ENCODE measurements at regions not wholly inside any gene's neighbourhood (a gene's known extent, or its start where the extent isn't known, plus 50 kb on each side); places are given as distances from the start of the nearest gene placed in this dataset.
A peak's percentile ranks its signal among the peaks of the same experiment; 100 is the strongest.

- Mint-ChIP-seq H3K9me3 (peaks cover 0 to 3% (median 0%) of the 10 kb centered on the region in 11 donors), H3K4me3 (no peak overlapping the region), H3K36me3 (no peaks in the 10 kb centered on the region), H3K27me3 (peaks cover 0 to 36% (median 0%) of the 10 kb centered on the region in 5 donors), H3K4me1 (peaks cover 0 to 7% (median 0%) of the 10 kb centered on the region in 7 donors), H3K27ac (no peak overlapping the region)
- ChIA-PET POLR2A (interaction anchor here (0.6 kb wide), 1 partner anchor 34 kb away, joined by 3 read pairs; no protein-coding TSS in a partner anchor), CTCF (no interaction called here)
- DNase-seq = no peak
- no peak for ATAC-seq
- Histone ChIP-seq H3K4me1 (ENCODE audit: control insufficient read depth in 2 of 2, insufficient read depth in 2 of 2, low read length in 2 of 2) (no peaks in the 10 kb centered on the region), H3K4me3 (ENCODE audit: low read length) (no peak overlapping the region), H3K9me3 (ENCODE audit: control insufficient read depth in 2 of 3, low read length in 3 of 3) (no peaks in the 10 kb centered on the region), H3K27ac (ENCODE audit: low read depth, low read length) (no peak overlapping the region), H3K36me3 (ENCODE audit: control insufficient read depth in 2 of 3, insufficient read depth in 3 of 3, low read length in 3 of 3) (peaks cover 0 to 3% (median 0%) of the 10 kb centered on the region in 3 experiments), H3K27me3 (ENCODE audit: control insufficient read depth in 2 of 2, insufficient read depth in 2 of 2, low read length in 2 of 2) (no peaks in the 10 kb centered on the region)
- intact Hi-C loops (cut with micrococcal nuclease) = no loop called here
Measured at GRCh38 chr13:50195045-50195444, 179.8 kb downstream of the KCNRG start.

DNA sequence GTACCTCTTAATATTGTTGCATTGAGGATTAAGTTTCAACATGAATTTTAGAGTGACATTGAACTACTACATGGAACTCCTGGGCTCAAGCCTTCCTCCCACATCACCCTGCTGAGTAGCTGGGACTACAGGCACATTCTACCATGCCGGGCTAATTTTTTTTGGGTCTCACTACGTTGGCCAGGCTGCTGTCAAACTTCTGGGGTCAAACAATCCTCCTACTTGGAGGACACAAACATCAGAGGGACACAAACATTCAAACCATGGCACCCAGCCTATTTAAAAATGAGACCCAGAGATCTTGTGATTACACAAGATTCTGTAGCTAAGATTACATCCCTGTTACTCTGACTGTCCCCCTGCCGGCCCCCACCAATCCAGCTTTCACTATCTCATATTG lies 180.9 kb downstream of the KCNRG start:
- Mint-ChIP-seq H3K27ac (no peak overlapping the region), H3K36me3 (no peaks in the 10 kb centered on the region), H3K27me3 (peaks cover 0 to 30% (median 0%) of the 10 kb centered on the region in 5 donors), H3K9me3 (peaks cover 0 to 3% (median 0%) of the 10 kb centered on the region in 11 donors), H3K4me3 (no peak overlapping the region), H3K4me1 (peaks cover 0 to 7% (median 0%) of the 10 kb centered on the region in 7 donors)
- no peak for ATAC-seq
- POLR2A ChIA-PET = no interaction called here
- CTCF ChIA-PET = no interaction called here
- Histone ChIP-seq H3K27ac (ENCODE audit: low read depth, low read length) (no peak overlapping the region), H3K4me1 (ENCODE audit: control insufficient read depth in 2 of 2, insufficient read depth in 2 of 2, low read length in 2 of 2) (no peaks in the 10 kb centered on the region), H3K9me3 (ENCODE audit: control insufficient read depth in 2 of 3, low read length in 3 of 3) (no peaks in the 10 kb centered on the region), H3K27me3 (ENCODE audit: control insufficient read depth in 2 of 2, insufficient read depth in 2 of 2, low read length in 2 of 2) (no peaks in the 10 kb centered on the region), H3K36me3 (ENCODE audit: control insufficient read depth in 2 of 3, insufficient read depth in 3 of 3, low read length in 3 of 3) (peaks cover 0 to 3% (median 0%) of the 10 kb centered on the region in 3 experiments), H3K4me3 (ENCODE audit: low read length) (no peak overlapping the region)
- no peak for DNase-seq
- intact Hi-C loops (cut with micrococcal nuclease) = no loop called here

GRCh38 chr13:50197705-50198104 lies 182.5 kb downstream of the KCNRG start:
- Mint-ChIP-seq H3K4me3 (no peak overlapping the region), H3K36me3 (no peaks in the 10 kb centered on the region), H3K9me3 (peaks cover 0 to 3% (median 0%) of the 10 kb centered on the region in 11 donors), H3K27me3 (peaks cover 0 to 20% (median 0%) of the 10 kb centered on the region in 5 donors), H3K27ac (no peak overlapping the region), H3K4me1 (peaks cover 0 to 7% (median 0%) of the 10 kb centered on the region in 7 donors)
- Histone ChIP-seq H3K9me3 (ENCODE audit: control insufficient read depth in 2 of 3, low read length in 3 of 3) (no peaks in the 10 kb centered on the region), H3K4me3 (ENCODE audit: low read length) (no peak overlapping the region), H3K27me3 (ENCODE audit: control insufficient read depth in 2 of 2, insufficient read depth in 2 of 2, low read length in 2 of 2) (no peaks in the 10 kb centered on the region), H3K4me1 (ENCODE audit: control insufficient read depth in 2 of 2, insufficient read depth in 2 of 2, low read length in 2 of 2) (no peaks in the 10 kb centered on the region), H3K27ac (ENCODE audit: low read depth, low read length) (no peak overlapping the region), H3K36me3 (ENCODE audit: control insufficient read depth in 2 of 3, insufficient read depth in 3 of 3, low read length in 3 of 3) (peaks cover 0 to 3% (median 0%) of the 10 kb centered on the region in 3 experiments)
- intact Hi-C loops (cut with micrococcal nuclease) = no loop called here
- DNase-seq (no peak), ATAC-seq (no peak)
- ChIA-PET CTCF (interaction anchor here (0.5 kb wide), 1 partner anchor 115 kb away, joined by 6 read pairs; no protein-coding TSS in a partner anchor), POLR2A (no interaction called here)

DNA sequence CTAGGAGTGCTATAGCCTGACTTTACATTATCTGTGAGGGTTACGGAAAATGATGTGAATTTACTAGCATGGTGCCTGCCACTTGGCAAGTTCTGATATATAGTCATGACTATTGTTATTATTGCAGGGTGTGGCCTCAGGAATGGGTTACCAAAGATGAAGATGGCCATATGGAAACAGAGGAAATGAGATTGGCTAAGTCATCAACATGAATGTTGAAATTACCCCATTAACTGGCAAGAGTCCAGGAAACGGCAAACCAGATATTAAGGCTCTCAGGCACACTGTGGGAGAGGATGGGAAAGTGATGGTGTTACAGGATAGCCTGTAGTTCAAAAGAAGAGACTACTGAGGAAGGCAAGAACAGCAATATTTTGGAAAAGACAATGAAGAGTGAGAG lies 183.3 kb downstream of the KCNRG start:
- no peaks in the 10 kb centered on the region for H3K9me3 ChIP-seq (ENCODE audit: control insufficient read depth in 2 of 3, low read length in 3 of 3)
- no peak overlapping the region for H3K4me3 ChIP-seq (ENCODE audit: low read length)
- Mint-ChIP-seq H3K36me3 (no peaks in the 10 kb centered on the region), H3K9me3 (peaks cover 0 to 3% (median 0%) of the 10 kb centered on the region in 11 donors), H3K27me3 (peaks cover 0 to 23% (median 0%) of the 10 kb centered on the region in 5 donors), H3K4me3 (no peak overlapping the region), H3K27ac (no peak overlapping the region), H3K4me1 (peaks cover 0 to 7% (median 0%) of the 10 kb centered on the region in 7 donors)
- peaks cover 0 to 3% (median 0%) of the 10 kb centered on the region in 3 experiments for H3K36me3 ChIP-seq (ENCODE audit: control insufficient read depth in 2 of 3, insufficient read depth in 3 of 3, low read length in 3 of 3)
- no peaks in the 10 kb centered on the region for H3K4me1 ChIP-seq (ENCODE audit: control insufficient read depth in 2 of 2, insufficient read depth in 2 of 2, low read length in 2 of 2)
- intact Hi-C loops (cut with micrococcal nuclease) = no loop called here
- DNase-seq (no peak), ATAC-seq (peak; percentile 46)
- H3K27me3 ChIP-seq (ENCODE audit: control insufficient read depth in 2 of 2, insufficient read depth in 2 of 2, low read length in 2 of 2) = no peaks in the 10 kb centered on the region
- H3K27ac ChIP-seq (ENCODE audit: low read depth, low read length) = no peak overlapping the region
- POLR2A ChIA-PET = interaction anchor here (0.6 kb wide), 1 partner anchor 200 kb away, joined by 4 read pairs; no protein-coding TSS in a partner anchor
- CTCF ChIA-PET = no interaction called here

- Mint-ChIP-seq H3K27ac (no peak overlapping the region), H3K27me3 (peaks cover 0 to 21% (median 0%) of the 10 kb centered on the region in 5 donors), H3K9me3 (peaks cover 0 to 2% (median 0%) of the 10 kb centered on the region in 11 donors), H3K36me3 (no peaks in the 10 kb centered on the region), H3K4me3 (no peak overlapping the region), H3K4me1 (peaks cover 0 to 5% (median 0%) of the 10 kb centered on the region in 7 donors)
- no peak overlapping the region for H3K27ac ChIP-seq (ENCODE audit: low read depth, low read length)
- POLR2A ChIA-PET = interaction anchor here (0.7 kb wide), 1 partner anchor 224 kb away, joined by 3 read pairs; no protein-coding TSS in a partner anchor
- intact Hi-C loops (cut with micrococcal nuclease) = no loop called here
- CTCF ChIA-PET = no interaction called here
- peaks cover 0 to 3% (median 0%) of the 10 kb centered on the region in 3 experiments for H3K36me3 ChIP-seq (ENCODE audit: control insufficient read depth in 2 of 3, insufficient read depth in 3 of 3, low read length in 3 of 3)
- DNase-seq (no peak), ATAC-seq (no peak)
- H3K4me3 ChIP-seq (ENCODE audit: low read length) = no peak overlapping the region
- no peaks in the 10 kb centered on the region for H3K27me3 ChIP-seq (ENCODE audit: control insufficient read depth in 2 of 2, insufficient read depth in 2 of 2, low read length in 2 of 2)
- H3K4me1 ChIP-seq (ENCODE audit: control insufficient read depth in 2 of 2, insufficient read depth in 2 of 2, low read length in 2 of 2) = no peaks in the 10 kb centered on the region
- H3K9me3 ChIP-seq (ENCODE audit: control insufficient read depth in 2 of 3, low read length in 3 of 3) = no peaks in the 10 kb centered on the region
Measured at GRCh38 chr13:50200569-50200968, 185.3 kb downstream of the KCNRG start.

- Histone ChIP-seq H3K27ac (ENCODE audit: low read depth, low read length) (no peak overlapping the region), H3K4me3 (ENCODE audit: low read length) (no peak overlapping the region), H3K36me3 (ENCODE audit: control insufficient read depth in 2 of 3, insufficient read depth in 3 of 3, low read length in 3 of 3) (peaks cover 0 to 3% (median 0%) of the 10 kb centered on the region in 3 experiments), H3K9me3 (ENCODE audit: control insufficient read depth in 2 of 3, low read length in 3 of 3) (no peaks in the 10 kb centered on the region), H3K4me1 (ENCODE audit: control insufficient read depth in 2 of 2, insufficient read depth in 2 of 2, low read length in 2 of 2) (no peaks in the 10 kb centered on the region), H3K27me3 (ENCODE audit: control insufficient read depth in 2 of 2, insufficient read depth in 2 of 2, low read length in 2 of 2) (no peaks in the 10 kb centered on the region)
- CTCF ChIA-PET = no interaction called here
- no peak overlapping the region for H3K27ac Mint-ChIP-seq
- peaks cover 0 to 5% (median 0%) of the 10 kb centered on the region in 7 donors for H3K4me1 Mint-ChIP-seq
- no peak for ATAC-seq
- no peak for DNase-seq
- peaks cover 0 to 23% (median 0%) of the 10 kb centered on the region in 5 donors for H3K27me3 Mint-ChIP-seq
- no peak overlapping the region for H3K4me3 Mint-ChIP-seq
- intact Hi-C loops (cut with micrococcal nuclease) = no loop called here
- POLR2A ChIA-PET = interaction anchor here (0.7 to 0.9 kb wide), 2 partner anchors 77 to 225 kb away, joined by 3 read pairs; no protein-coding TSS in a partner anchor
- no peaks in the 10 kb centered on the region for H3K36me3 Mint-ChIP-seq
- H3K9me3 Mint-ChIP-seq = peaks cover 0 to 2% (median 0%) of the 10 kb centered on the region in 11 donors
Measured at GRCh38 chr13:50200988-50201387, 185.7 kb downstream of the KCNRG start.

- Mint-ChIP-seq H3K36me3 (no peaks in the 10 kb centered on the region), H3K9me3 (no peaks in the 10 kb centered on the region), H3K4me1 (peaks cover 0 to 5% (median 0%) of the 10 kb centered on the region in 7 donors), H3K4me3 (no peak overlapping the region), H3K27me3 (peaks cover 0 to 19% (median 0%) of the 10 kb centered on the region in 5 donors), H3K27ac (no peak overlapping the region)
- DNase-seq (no peak), ATAC-seq (no peak)
- Histone ChIP-seq H3K27me3 (ENCODE audit: control insufficient read depth in 2 of 2, insufficient read depth in 2 of 2, low read length in 2 of 2) (no peaks in the 10 kb centered on the region), H3K27ac (ENCODE audit: low read depth, low read length) (no peak overlapping the region), H3K4me3 (ENCODE audit: low read length) (no peak overlapping the region), H3K36me3 (ENCODE audit: control insufficient read depth in 2 of 3, insufficient read depth in 3 of 3, low read length in 3 of 3) (peaks cover 0 to 3% (median 0%) of the 10 kb centered on the region in 3 experiments), H3K9me3 (ENCODE audit: control insufficient read depth in 2 of 3, low read length in 3 of 3) (no peaks in the 10 kb centered on the region), H3K4me1 (ENCODE audit: control insufficient read depth in 2 of 2, insufficient read depth in 2 of 2, low read length in 2 of 2) (no peaks in the 10 kb centered on the region)
- intact Hi-C loops (cut with micrococcal nuclease) = no loop called here
- ChIA-PET POLR2A (no interaction called here), CTCF (no interaction called here)
Measured at GRCh38 chr13:50202485-50202884, 187.2 kb downstream of the KCNRG start.

Measured in naive thymus-derived CD4-positive, alpha-beta T cell (primary cell).